ENCODE measurements at regions not wholly inside any gene's neighbourhood (a gene's known extent, or its start where the extent isn't known, plus 50 kb on each side); places are given as distances from the start of the nearest gene placed in this dataset.

- Histone ChIP-seq H3K79me2 (ENCODE audit: insufficient read depth, low read length) (no peaks in the 10 kb centered on the region), H3K9ac (ENCODE audit: low read length) (no peak overlapping the region), H2AFZ (ENCODE audit: low read depth, low read length) (peak overlapping the region; percentile 19), H3K9me3 (ENCODE audit: insufficient read depth, low read depth, low read length) (no peaks in the 10 kb centered on the region), H4K20me1 (ENCODE audit: insufficient read depth, low read length) (no peaks in the 10 kb centered on the region), H3K4me1 (ENCODE audit: insufficient read depth, low read length) (no peaks in the 10 kb centered on the region), H3K36me3 (ENCODE audit: insufficient read depth, low read length) (no peaks in the 10 kb centered on the region), H3K27me3 (ENCODE audit: insufficient read depth, low read length) (no peaks in the 10 kb centered on the region), H3K4me3 (ENCODE audit: insufficient read depth, low read depth, low read length) (no peak overlapping the region), H3K27ac (ENCODE audit: low read depth, low read length) (no peak overlapping the region), H3K4me2 (ENCODE audit: low read length) (no peak overlapping the region)
- H3K36me3 Mint-ChIP-seq (ENCODE audit: low read depth, unreplicated experiment), result no peaks in the 10 kb centered on the region
- H3K4me1 Mint-ChIP-seq (ENCODE audit: low read depth, unreplicated experiment), result peaks cover 5% of the 10 kb centered on the region
- TF ChIP-seq EZH2 (IDR thresholded peaks at IDR 0.05; ENCODE audit: insufficient read depth, low read length) (no peak), CTCF (IDR thresholded peaks at IDR 0.05; ENCODE audit: insufficient read depth, low read depth, low read length) (no peak)
- H3K9me3 Mint-ChIP-seq (ENCODE audit: unreplicated experiment), result peaks cover 13% of the 10 kb centered on the region
- no peak for DNase-seq (ENCODE audit: low read depth)
- FAIRE-seq, result no peak
- H3K4me3 Mint-ChIP-seq (ENCODE audit: unreplicated experiment), result no peak overlapping the region
- H3K27me3 Mint-ChIP-seq (ENCODE audit: low read depth, unreplicated experiment), result no peaks in the 10 kb centered on the region
- no peak overlapping the region for H3K27ac Mint-ChIP-seq (ENCODE audit: unreplicated experiment)
Observed at GRCh38 chr17:13776027-13776551, 174.4 kb upstream of the HS3ST3A1 start.

- DNase-seq (ENCODE audit: low read depth) (no peak), FAIRE-seq (no peak)
- Histone ChIP-seq H2AFZ (ENCODE audit: low read depth, low read length) (no peak overlapping the region), H3K4me1 (ENCODE audit: insufficient read depth, low read length) (no peaks in the 10 kb centered on the region), H3K4me2 (ENCODE audit: low read length) (no peak overlapping the region), H3K4me3 (ENCODE audit: insufficient read depth, low read depth, low read length) (no peak overlapping the region), H3K9ac (ENCODE audit: low read length) (no peak overlapping the region), H3K27ac (ENCODE audit: low read depth, low read length) (no peak overlapping the region), H3K27me3 (ENCODE audit: insufficient read depth, low read length) (no peaks in the 10 kb centered on the region), H3K79me2 (ENCODE audit: insufficient read depth, low read length) (no peaks in the 10 kb centered on the region), H3K36me3 (ENCODE audit: insufficient read depth, low read length) (no peaks in the 10 kb centered on the region), H4K20me1 (ENCODE audit: insufficient read depth, low read length) (no peaks in the 10 kb centered on the region), H3K9me3 (ENCODE audit: insufficient read depth, low read depth, low read length) (no peaks in the 10 kb centered on the region)
- Mint-ChIP-seq H3K36me3 (ENCODE audit: low read depth, unreplicated experiment) (no peaks in the 10 kb centered on the region), H3K9me3 (ENCODE audit: unreplicated experiment) (peaks cover 8% of the 10 kb centered on the region), H3K27ac (ENCODE audit: unreplicated experiment) (no peak overlapping the region), H3K27me3 (ENCODE audit: low read depth, unreplicated experiment) (no peaks in the 10 kb centered on the region), H3K4me1 (ENCODE audit: low read depth, unreplicated experiment) (peaks cover 5% of the 10 kb centered on the region), H3K4me3 (ENCODE audit: unreplicated experiment) (no peak overlapping the region)
- no peak for TF ChIP-seq EZH2 (IDR thresholded peaks at IDR 0.05; ENCODE audit: insufficient read depth, low read length)
- TF ChIP-seq CTCF (IDR thresholded peaks at IDR 0.05; ENCODE audit: insufficient read depth, low read depth, low read length), result no peak
Observed at GRCh38 chr17:13777003-13777402, 175.3 kb upstream of the HS3ST3A1 start.

- Histone ChIP-seq H2AFZ (ENCODE audit: low read depth, low read length) (no peak overlapping the region), H3K4me3 (ENCODE audit: insufficient read depth, low read depth, low read length) (no peak overlapping the region), H3K9ac (ENCODE audit: low read length) (no peak overlapping the region), H3K9me3 (ENCODE audit: insufficient read depth, low read depth, low read length) (no peaks in the 10 kb centered on the region), H3K4me1 (ENCODE audit: insufficient read depth, low read length) (peaks cover 9% of the 10 kb centered on the region), H3K4me2 (ENCODE audit: low read length) (no peak overlapping the region), H3K79me2 (ENCODE audit: insufficient read depth, low read length) (no peaks in the 10 kb centered on the region), H3K36me3 (ENCODE audit: insufficient read depth, low read length) (no peaks in the 10 kb centered on the region), H3K27ac (ENCODE audit: low read depth, low read length) (no peak overlapping the region), H3K27me3 (ENCODE audit: insufficient read depth, low read length) (no peaks in the 10 kb centered on the region), H4K20me1 (ENCODE audit: insufficient read depth, low read length) (no peaks in the 10 kb centered on the region)
- Mint-ChIP-seq H3K27ac (ENCODE audit: unreplicated experiment) (no peak overlapping the region), H3K36me3 (ENCODE audit: low read depth, unreplicated experiment) (no peaks in the 10 kb centered on the region), H3K9me3 (ENCODE audit: unreplicated experiment) (no peaks in the 10 kb centered on the region), H3K4me3 (ENCODE audit: unreplicated experiment) (no peak overlapping the region), H3K27me3 (ENCODE audit: low read depth, unreplicated experiment) (no peaks in the 10 kb centered on the region), H3K4me1 (ENCODE audit: low read depth, unreplicated experiment) (no peaks in the 10 kb centered on the region)
- TF ChIP-seq EZH2 (IDR thresholded peaks at IDR 0.05; ENCODE audit: insufficient read depth, low read length) (no peak), CTCF (IDR thresholded peaks at IDR 0.05; ENCODE audit: insufficient read depth, low read depth, low read length) (no peak)
- no peak for DNase-seq (ENCODE audit: low read depth)
- no peak for FAIRE-seq
Observed at GRCh38 chr17:13784434-13785095, 182.8 kb upstream of the HS3ST3A1 start.
